SH-SY5Y (cell line): ENCODE measurements at regions not wholly inside any gene's neighbourhood (a gene's known extent, or its start where the extent isn't known, plus 50 kb on each side); places are given as distances from the start of the nearest gene placed in this dataset.

Experiments
- GATA2 ChIP-seq: IDR thresholded peaks from 2 replicates; pipeline ENCODE4 v1.6.1; 2011; ENCODE audit warnings: mild to moderate bottlenecking, low read depth, low read length
- GATA3 ChIP-seq: IDR thresholded peaks from 2 replicates; pipeline ENCODE4 v1.6.1; 2011; ENCODE audit warnings: low read depth, mild to moderate bottlenecking, low read length, moderate library complexity

DNA sequence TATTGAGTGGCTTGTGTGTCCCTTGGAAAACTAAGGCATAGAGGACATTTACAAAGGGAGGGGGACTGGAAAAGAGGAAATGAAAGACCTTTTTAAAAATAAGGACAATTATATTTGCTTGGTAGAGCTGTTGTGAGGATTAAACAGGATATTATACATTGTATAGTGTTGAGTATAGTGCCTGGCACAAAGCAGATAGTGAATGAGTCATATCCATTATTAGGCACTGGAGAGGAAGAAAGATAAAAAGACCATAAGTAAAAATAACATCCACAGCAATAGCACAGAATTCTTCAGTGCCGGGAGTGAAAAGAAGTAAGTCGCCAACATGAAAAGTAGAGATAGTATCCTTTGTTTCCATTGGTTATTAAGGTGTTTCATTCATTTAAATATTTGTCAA, 623.3 kb downstream of the PDCD6IP start:
- no peak for TF ChIP-seq GATA3
- no peak for TF ChIP-seq GATA2

DNA sequence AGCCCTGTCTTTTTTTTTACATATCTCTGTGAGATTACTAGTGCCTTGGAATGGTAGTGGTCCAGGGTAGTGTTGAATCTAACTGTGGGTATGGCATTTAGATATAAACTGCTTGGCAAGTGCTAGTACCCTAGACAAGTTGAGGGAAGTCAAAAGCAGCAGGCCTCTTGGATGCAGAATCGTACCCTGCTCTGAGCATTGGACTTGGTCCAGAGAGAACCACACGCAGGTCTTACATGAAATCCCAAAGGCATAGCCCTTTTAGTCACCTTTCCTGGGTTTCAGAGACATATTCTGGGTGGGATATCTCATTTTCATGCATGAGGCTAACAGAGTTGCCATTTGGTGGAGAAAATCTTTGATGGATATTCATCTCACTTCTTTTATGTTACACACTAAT, 641.4 kb downstream of the PDCD6IP start:
- no peak for TF ChIP-seq GATA3
- no peak for TF ChIP-seq GATA2

DNA sequence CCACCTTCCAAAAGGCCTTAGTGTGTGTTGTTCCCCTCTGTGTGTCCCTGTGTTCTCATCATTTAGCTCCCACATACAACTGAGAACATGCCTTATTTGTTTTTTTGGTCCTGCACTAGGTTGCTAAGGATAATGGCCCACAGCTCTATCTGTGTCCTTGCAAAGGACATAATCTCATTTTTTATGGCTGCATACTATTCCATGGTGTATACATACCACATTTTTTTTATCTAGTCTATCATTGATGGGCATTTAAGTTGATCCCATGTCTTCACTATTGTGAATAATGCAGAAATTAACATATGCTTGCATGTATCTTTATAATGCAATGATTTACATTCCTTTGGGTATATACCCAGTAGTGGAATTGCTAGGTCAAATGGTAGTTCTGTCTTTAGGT, 645.7 kb downstream of the PDCD6IP start:
- TF ChIP-seq GATA3 (no peak), GATA2 (no peak)

DNA sequence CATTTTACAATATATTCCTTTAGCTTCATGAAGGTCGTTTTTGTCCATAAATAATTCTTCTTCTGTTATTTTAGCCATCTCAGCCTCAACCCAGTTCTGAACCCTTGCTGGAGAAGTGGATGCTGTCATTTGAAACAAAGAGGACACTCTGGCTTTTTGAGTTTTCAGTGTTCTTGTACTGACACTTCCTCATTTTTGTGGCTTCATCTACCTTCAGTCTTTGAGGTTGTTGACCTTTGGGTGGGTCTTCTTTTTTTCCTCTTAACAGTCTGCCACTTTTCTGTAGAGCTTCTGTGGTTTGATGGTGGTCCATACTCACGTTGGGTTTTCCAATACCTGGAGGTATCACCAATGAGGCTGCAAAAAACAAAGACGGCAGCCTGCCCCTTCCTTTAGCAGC, 650.9 kb downstream of the PDCD6IP start:
- TF ChIP-seq GATA3 (no peak), GATA2 (no peak)

GRCh38 chr3:34463414-34463813, 665.0 kb downstream of the PDCD6IP start:
- no peak for TF ChIP-seq GATA2
- no peak for TF ChIP-seq GATA3

- TF ChIP-seq GATA3 (no peak), GATA2 (no peak)
These were observed 666.2 kb downstream of the PDCD6IP start for GRCh38 chr3:34464646-34465045.

- TF ChIP-seq GATA2, result no peak
- no peak for TF ChIP-seq GATA3
These were observed 677.4 kb downstream of the PDCD6IP start for GRCh38 chr3:34475851-34476250.

DNA sequence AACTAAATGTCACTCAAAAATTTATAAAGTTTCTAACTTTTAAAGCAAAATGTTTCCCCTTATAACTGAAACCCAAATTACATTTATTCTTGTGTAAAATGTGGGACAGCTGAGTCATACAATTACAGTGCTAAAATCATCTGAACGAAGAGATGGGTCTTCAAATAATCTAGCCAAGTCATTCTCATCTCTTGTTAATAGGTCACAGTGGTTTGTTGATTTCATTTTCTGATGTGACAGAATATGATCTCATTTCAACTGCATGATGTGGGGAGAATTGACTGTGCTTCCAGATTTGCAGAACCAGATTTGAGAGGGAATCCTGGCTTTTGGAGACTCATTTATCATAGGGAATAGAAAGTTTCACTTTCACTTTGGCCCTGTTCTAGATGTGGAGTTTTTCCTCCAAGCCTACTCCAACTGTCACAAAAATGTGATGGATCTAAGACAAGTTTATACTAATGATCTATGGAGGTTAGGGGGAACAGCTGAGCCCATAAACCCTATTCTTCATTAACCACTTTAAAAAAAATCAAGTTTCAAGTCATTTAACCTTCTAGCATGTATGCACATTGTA, 685.0 kb downstream of the PDCD6IP start:
- TF ChIP-seq GATA3 (no peak), GATA2 (no peak)

- TF ChIP-seq GATA2, result no peak
- no peak for TF ChIP-seq GATA3
These were observed 705.9 kb downstream of the PDCD6IP start for GRCh38 chr3:34504366-34504765.

DNA sequence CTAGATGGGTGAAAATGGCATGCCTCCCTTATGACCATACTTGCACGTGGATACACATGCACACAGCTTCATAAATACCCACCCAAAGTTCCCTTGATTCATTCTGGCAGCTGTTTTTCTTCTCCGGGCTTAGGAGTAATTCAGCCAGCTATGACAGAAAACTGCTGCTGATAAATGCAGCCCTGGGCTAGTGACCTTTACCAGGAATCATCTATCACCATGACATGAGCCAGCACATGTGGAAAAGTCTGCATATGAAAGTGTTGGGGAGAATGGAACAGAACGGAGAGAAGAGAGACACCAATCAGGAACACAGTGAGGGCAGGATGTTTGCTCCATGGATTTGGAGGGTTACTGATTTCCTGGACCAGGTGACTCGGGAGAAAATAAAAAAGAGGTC, 706.3 kb downstream of the PDCD6IP start:
- TF ChIP-seq GATA3 (no peak), GATA2 (no peak)

DNA sequence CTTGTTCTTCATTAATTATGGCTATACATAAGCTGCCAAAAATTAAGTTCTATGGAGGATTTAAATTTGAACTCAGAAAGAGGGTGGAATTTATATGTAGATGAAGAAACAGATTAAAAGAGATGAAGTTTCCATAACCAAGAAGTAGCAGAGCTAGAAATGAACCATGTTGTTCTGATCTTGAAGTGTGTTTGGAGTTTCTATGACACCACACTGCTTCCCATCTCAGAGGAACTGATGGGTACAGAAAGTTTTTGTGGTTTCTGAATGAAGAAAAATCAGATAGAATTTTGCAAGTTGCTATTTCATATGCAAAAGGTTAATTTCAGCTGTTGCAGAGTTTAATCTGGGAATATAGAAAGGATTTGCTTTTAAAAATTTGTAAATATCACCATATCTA, 710.3 kb downstream of the PDCD6IP start:
- TF ChIP-seq GATA2 (no peak), GATA3 (no peak)

DNA sequence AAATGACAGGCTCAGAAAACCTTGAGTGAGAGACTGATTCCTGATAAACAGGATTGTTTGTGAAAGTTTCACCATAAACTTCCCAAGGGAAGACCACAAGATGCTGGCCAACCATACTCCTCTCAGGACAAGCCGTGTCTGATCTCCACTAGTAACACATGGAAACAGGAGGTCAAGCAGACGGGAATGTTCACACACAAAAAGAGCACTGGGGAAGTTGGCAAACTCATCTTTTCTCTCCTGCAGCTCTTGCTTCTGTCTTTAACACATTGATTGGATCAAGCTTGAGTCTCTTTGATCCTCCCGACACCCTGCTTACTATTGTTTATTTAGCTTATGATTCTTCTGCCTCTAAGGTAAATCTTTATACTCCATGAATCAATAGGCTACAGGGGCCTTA, 713.5 kb downstream of the PDCD6IP start:
- TF ChIP-seq GATA2, result no peak
- TF ChIP-seq GATA3, result no peak

GRCh38 chr3:34531156-34531555, 732.7 kb downstream of the PDCD6IP start:
- TF ChIP-seq GATA3 (no peak), GATA2 (no peak)

DNA sequence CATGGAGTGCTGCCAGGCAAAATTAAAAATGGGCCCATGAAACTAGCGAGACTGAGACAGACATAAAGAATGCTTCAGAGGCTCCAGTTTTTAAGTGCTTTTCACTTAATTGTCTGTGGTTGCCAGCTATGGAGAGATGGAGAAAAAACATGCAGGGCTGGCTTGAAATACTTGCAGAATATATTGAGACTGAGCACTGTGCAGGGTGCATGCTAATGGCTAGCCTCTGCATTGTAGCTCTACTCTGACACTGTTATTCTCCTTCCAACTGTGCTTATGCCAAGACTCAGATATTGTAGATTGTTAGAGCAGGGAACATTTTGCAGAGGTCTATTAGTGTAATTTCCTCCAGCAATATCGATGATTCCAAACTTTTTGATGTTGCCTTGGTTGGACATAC, 735.0 kb downstream of the PDCD6IP start:
- TF ChIP-seq GATA2, result no peak
- no peak for TF ChIP-seq GATA3

GRCh38 chr3:34534013-34534412, 735.6 kb downstream of the PDCD6IP start:
- TF ChIP-seq GATA3, result no peak
- TF ChIP-seq GATA2, result no peak

GRCh38 chr3:34544136-34544535, 745.7 kb downstream of the PDCD6IP start:
- no peak for TF ChIP-seq GATA2
- no peak for TF ChIP-seq GATA3

- TF ChIP-seq GATA2 (no peak), GATA3 (no peak)
These were observed 749.0 kb downstream of the PDCD6IP start for GRCh38 chr3:34547297-34547920.
